ENCODE measurements at regions not wholly inside any gene's neighbourhood (a gene's known extent, or its start where the extent isn't known, plus 50 kb on each side); places are given as distances from the start of the nearest gene placed in this dataset.

GRCh38 chr5:74948031-74948546 lies 81.9 kb upstream of the FAM169A start:
- no peak for TF ChIP-seq CTCF (IDR thresholded peaks at IDR 0.05; ENCODE audit: unreplicated experiment)
- CTCF ChIA-PET, result interaction anchor here (0.6 to 1.9 kb wide), 3 partner anchors 13 to 89 kb away, joined by 3 to 14 read pairs (median 8); no protein-coding TSS in a partner anchor
- Mint-ChIP-seq H3K36me3 (ENCODE audit: insufficient read depth, unreplicated experiment) (peaks cover 5% of the 10 kb centered on the region), H3K4me3 (ENCODE audit: low read depth, unreplicated experiment) (peak overlapping the region; percentile 47), H3K9me3 (ENCODE audit: low read depth, unreplicated experiment) (no peaks in the 10 kb centered on the region), H3K27ac (ENCODE audit: unreplicated experiment) (peak overlapping the region; percentile 77), H3K4me1 (ENCODE audit: low read depth, unreplicated experiment) (peaks cover 79% of the 10 kb centered on the region), H3K27me3 (ENCODE audit: unreplicated experiment) (no peaks in the 10 kb centered on the region)
- DNase-seq, result peak; percentile 57
- intact Hi-C loops (cut with micrococcal nuclease; ENCODE audit: unreplicated experiment), result loop anchor here (1.0 to 5.0 kb wide), 2 partner anchors 13 to 104 kb away; partner anchors contain the start of gene GCNT4
- no TSS peak for BruUV-seq (replicated peaks)

- H3K36me3 Mint-ChIP-seq (ENCODE audit: insufficient read depth, unreplicated experiment), result peaks cover 5% of the 10 kb centered on the region
- peaks cover 68% of the 10 kb centered on the region for H3K4me1 Mint-ChIP-seq (ENCODE audit: low read depth, unreplicated experiment)
- no peaks in the 10 kb centered on the region for H3K27me3 Mint-ChIP-seq (ENCODE audit: unreplicated experiment)
- no TSS peak for BruUV-seq (replicated peaks)
- DNase-seq, result no peak
- no peak overlapping the region for H3K27ac Mint-ChIP-seq (ENCODE audit: unreplicated experiment)
- H3K4me3 Mint-ChIP-seq (ENCODE audit: low read depth, unreplicated experiment), result no peak overlapping the region
- intact Hi-C loops (cut with micrococcal nuclease; ENCODE audit: unreplicated experiment), result loop anchor here (5.0 kb wide), 1 partner anchor 106 kb away; the partner anchor contains the start of gene GCNT4
- no peak for TF ChIP-seq CTCF (IDR thresholded peaks at IDR 0.05; ENCODE audit: unreplicated experiment)
- no peaks in the 10 kb centered on the region for H3K9me3 Mint-ChIP-seq (ENCODE audit: low read depth, unreplicated experiment)
- CTCF ChIA-PET, result interaction anchor here (1.0 kb wide), 1 partner anchor 11 kb away, joined by 3 read pairs; no protein-coding TSS in a partner anchor
These were observed 80.3 kb upstream of the FAM169A start for GRCh38 chr5:74946471-74946870.

- H3K36me3 Mint-ChIP-seq (ENCODE audit: insufficient read depth, unreplicated experiment), result peaks cover 5% of the 10 kb centered on the region
- no TSS peak for BruUV-seq (replicated peaks)
These were observed 79.5 kb upstream of the FAM169A start for GRCh38 chr5:74945561-74946165.

GRCh38 chr5:74943905-74944304 lies 77.7 kb upstream of the FAM169A start:
- Mint-ChIP-seq H3K27me3 (ENCODE audit: unreplicated experiment) (no peaks in the 10 kb centered on the region), H3K36me3 (ENCODE audit: insufficient read depth, unreplicated experiment) (peaks cover 2% of the 10 kb centered on the region), H3K4me3 (ENCODE audit: low read depth, unreplicated experiment) (no peak overlapping the region), H3K27ac (ENCODE audit: unreplicated experiment) (no peak overlapping the region), H3K9me3 (ENCODE audit: low read depth, unreplicated experiment) (peaks cover 3% of the 10 kb centered on the region), H3K4me1 (ENCODE audit: low read depth, unreplicated experiment) (peaks cover 47% of the 10 kb centered on the region)
- BruUV-seq (replicated peaks), result no TSS peak
- CTCF ChIA-PET, result interaction anchor here (0.5 to 0.7 kb wide), 2 partner anchors 26 to 172 kb away, joined by 3 read pairs; no protein-coding TSS in a partner anchor
- no peak for DNase-seq
- intact Hi-C loops (cut with micrococcal nuclease; ENCODE audit: unreplicated experiment), result no loop called here
- no peak for TF ChIP-seq CTCF (IDR thresholded peaks at IDR 0.05; ENCODE audit: unreplicated experiment)

More at GRCh38 chr5:74945561-74946165, 79.5 kb upstream of the FAM169A start:
- no peaks in the 10 kb centered on the region for H3K27me3 Mint-ChIP-seq (ENCODE audit: unreplicated experiment)
- peaks cover 60% of the 10 kb centered on the region for H3K4me1 Mint-ChIP-seq (ENCODE audit: low read depth, unreplicated experiment)
- H3K27ac Mint-ChIP-seq (ENCODE audit: unreplicated experiment), result peak overlapping the region; percentile 10
- DNase-seq, result no peak
- TF ChIP-seq CTCF (IDR thresholded peaks at IDR 0.05; ENCODE audit: unreplicated experiment), result no peak
- peaks cover 3% of the 10 kb centered on the region for H3K9me3 Mint-ChIP-seq (ENCODE audit: low read depth, unreplicated experiment)
- CTCF ChIA-PET, result no interaction called here
- intact Hi-C loops (cut with micrococcal nuclease; ENCODE audit: unreplicated experiment), result loop anchor here (5.0 kb wide), 1 partner anchor 107 kb away; the partner anchor contains the start of gene GCNT4
- no peak overlapping the region for H3K4me3 Mint-ChIP-seq (ENCODE audit: low read depth, unreplicated experiment)
